Non-pigmented ciliary epithelial cell (primary cell): ENCODE measurements at regions not wholly inside any gene's neighbourhood (a gene's known extent, or its start where the extent isn't known, plus 50 kb on each side); places are given as distances from the start of the nearest gene placed in this dataset.

ENCODE experiments used
- DNase-seq: peaks from one replicate; pipeline ENCODE4 v3.0.0-alpha.2; 2010; ENCODE audit warnings: low read depth

GRCh38 chr6:153625089-153625488 is 414.0 kb upstream of the OPRM1 start:
- DNase-seq, result no peak

- no peak for DNase-seq
Measured at GRCh38 chr6:153624528-153624927, 414.5 kb upstream of the OPRM1 start.

DNA sequence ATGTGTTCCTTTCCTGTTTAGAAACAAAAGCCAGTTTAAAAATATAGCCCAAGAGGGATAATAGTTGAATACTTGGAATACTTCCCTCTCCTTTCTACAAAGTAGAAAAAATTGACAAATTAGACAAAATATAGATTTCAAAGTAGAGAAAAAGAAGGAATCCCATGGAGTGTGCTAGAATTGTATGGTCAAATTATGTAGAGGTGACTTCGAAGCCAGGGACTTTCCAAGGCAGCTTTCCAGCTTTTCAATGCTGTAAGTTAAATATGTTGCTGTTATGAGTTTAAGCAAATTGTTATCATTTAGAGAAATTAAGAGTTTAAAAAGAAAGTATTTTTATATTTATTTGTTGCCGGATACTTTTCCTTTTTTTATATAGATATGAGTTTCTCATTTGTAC is 415.5 kb upstream of the OPRM1 start:
- no peak for DNase-seq

- DNase-seq, result no peak
Measured at GRCh38 chr6:153621491-153621890, 417.5 kb upstream of the OPRM1 start.

DNA sequence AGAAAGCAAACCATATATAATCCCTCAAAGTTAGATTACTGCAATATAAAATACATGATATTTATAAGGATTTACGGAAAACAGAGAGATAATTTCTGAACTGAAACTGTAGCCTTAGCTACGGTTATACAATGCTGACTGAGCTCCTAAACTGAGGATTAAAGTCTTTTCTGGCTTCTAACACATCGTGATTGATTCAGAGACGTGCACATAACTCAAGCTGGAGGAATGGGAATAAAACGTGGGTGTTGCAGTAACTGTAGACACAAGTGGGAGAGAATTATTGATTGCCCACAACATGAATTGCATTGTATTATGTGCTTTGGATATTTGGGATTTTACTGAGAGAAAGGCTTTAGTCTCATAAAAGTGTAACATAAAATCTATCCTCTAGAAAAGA is 418.0 kb upstream of the OPRM1 start:
- no peak for DNase-seq

GRCh38 chr6:153618371-153619322 is 420.4 kb upstream of the OPRM1 start:
- DNase-seq, result no peak

- no peak for DNase-seq
Measured at GRCh38 chr6:153616506-153616905, 422.5 kb upstream of the OPRM1 start.

DNA sequence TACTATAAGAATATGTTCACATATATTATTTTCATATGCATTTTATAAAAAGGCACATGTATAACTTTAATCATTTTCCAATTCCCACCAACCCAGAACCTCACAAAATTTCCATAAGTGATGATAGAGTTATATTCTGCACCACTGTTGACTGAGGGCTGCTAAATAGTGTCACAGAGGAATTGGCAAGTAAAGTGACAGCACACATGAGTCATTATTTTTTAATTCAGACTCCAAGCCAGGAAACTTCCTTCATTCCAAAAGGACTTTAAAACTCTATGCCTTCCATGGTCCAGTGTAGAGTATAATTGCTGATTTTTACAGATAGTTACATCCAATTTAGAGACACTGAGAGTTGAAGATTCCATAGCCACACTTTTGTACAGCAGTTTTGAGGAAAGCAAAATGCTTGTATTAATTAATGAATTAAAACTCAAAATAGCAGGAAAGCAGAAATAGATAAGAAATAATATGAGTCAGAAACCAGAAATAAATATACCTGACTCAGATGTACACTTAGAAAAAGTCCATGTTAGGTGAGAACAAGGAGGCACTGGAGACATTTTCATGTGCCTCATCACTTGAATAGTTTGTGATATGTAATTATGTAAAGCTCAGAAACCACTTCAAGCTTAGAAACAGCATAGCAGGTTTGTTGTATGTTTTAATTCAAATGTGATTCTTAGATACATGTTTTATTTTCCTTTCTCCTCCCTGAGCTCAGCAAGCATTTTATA is 425.2 kb upstream of the OPRM1 start:
- no peak for DNase-seq

DNA sequence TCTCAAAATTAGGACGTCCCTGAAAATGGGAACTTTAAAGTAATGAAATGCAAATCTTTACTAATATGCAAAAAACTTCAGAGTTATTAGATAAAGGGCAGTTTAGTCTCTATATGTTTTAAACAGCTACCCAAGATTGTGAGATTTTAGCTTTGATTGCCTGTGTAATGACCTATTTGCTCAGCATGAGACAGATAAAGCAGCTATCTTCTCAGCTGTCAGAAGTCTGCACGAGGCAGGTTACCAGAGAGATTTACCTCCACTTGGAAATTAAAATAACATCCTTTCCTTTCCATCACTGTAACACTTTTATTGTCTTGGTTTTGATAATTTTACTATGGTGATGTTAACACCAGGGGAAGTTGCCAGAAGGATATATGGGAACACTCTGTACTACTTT is 436.6 kb upstream of the OPRM1 start:
- DNase-seq, result no peak

DNA sequence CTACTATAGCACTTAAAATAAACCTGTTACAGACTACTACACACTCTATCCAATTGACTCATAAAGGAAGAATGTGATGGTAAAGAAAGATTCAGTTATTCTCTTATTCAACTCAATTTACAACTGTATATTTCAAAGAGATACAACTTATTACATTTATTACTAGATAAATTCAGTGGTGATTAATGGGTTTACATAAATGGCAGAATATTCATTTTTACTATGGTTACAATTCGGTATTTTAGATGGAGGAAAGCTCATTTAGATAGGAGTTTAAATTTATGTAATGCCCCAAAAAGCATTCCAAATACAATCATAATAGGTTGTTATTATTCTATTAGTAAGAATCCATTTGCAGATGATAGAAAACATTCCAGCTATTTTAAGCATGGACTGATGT is 439.1 kb upstream of the OPRM1 start:
- no peak for DNase-seq

- peak; percentile 32 for DNase-seq
Measured at GRCh38 chr6:153595903-153596302, 443.1 kb upstream of the OPRM1 start.

DNA sequence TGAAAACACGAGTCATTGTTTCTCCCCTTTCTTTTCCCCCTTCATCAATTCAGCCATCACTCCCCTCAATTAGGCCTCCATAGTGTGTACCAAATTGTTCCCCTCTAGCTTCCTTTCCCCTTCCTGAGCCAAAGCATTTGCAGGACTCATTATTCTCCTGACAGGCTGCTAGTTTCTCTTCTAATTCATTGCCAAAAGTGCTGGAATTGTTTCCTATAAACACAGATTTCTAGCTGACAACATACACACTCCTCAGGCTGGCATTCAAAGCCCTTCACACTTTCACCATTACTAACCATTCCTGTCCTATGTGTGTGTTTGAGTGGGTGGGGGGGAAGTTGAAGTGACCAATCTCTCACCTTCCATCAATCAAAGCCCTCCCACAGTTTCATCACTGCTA is 444.2 kb upstream of the OPRM1 start:
- DNase-seq, result no peak

- no peak for DNase-seq
Measured at GRCh38 chr6:153591159-153591558, 447.9 kb upstream of the OPRM1 start.

- DNase-seq, result no peak
Measured at GRCh38 chr6:153590411-153590810, 448.6 kb upstream of the OPRM1 start.

DNA sequence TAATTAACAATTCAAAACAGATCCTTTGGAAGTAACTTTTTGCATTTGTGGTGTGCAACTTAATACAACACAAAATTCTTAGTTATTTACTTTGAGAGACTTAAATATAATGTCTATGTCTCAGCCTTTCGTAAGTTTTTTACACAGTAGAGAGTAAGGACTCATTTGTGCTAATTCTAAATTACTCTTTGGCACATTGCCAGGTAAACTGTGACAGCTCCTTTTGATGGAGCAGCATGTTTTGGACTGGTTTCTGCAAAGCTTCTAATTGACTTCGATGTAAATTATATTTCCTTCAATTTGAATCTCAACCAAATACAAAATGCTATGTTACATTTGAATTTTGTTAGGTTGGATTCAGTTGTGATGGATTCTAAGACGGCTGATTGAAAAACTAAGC is 450.7 kb upstream of the OPRM1 start:
- DNase-seq, result no peak

- no peak for DNase-seq
Measured at GRCh38 chr6:153583685-153584084, 452.6 kb upstream of the RGS17 start.

DNA sequence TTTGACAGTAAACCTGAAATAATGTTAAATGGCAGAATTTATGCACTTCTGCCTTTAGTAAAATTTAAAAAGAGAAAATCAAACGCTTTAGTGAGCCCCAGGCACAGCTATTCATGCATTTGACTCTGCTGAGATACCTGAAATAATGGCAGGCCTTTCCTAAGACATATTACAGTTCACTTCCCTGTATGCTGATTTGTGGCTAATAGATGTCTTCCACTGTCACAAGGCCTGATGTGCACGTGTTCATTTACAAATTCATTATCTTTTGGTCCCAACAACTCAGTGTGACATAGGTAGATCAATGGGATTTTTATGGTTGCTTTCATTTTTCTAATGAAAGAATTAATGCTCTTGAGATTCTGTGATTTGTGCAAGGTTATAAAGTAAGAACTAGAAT is 449.7 kb upstream of the RGS17 start:
- DNase-seq, result no peak

DNA sequence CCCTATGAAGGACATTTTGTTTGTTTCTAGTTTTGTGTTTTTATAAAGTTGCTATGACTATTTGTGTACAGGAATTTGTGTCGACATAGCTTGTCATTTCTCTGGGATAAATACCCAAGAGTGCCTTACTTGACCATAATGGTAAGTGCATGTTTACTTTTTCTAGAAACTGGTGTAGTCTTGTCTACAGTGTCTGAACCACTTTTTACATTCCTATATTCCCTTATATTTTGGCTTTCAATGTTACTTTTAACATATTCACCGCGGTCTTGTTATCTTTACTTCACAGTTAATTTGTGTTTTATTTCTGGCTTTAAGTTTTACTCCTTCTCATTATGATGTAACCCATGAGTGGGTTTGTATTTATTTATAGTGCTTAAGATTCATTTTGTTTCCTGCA is 444.4 kb upstream of the RGS17 start:
- no peak for DNase-seq

DNA sequence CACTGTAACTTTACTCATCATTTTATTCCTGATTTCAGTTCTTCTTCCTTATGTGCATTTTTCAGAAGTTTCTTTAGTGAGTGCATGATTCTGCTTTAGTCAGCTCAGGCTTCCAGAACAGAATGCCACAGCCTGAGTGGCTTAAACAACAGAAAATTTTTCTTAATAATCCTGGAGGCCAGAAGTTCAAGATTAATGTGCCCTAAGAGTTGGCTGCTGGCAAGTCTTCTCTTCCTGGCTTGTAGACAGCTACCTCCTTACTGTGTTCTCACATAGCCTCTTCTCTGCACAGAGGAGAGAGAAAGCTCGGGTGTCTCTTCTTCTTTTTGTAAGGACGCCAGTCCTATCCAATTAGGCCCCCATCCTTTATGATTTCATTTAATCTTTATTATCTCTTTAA is 443.1 kb upstream of the RGS17 start:
- no peak for DNase-seq

DNA sequence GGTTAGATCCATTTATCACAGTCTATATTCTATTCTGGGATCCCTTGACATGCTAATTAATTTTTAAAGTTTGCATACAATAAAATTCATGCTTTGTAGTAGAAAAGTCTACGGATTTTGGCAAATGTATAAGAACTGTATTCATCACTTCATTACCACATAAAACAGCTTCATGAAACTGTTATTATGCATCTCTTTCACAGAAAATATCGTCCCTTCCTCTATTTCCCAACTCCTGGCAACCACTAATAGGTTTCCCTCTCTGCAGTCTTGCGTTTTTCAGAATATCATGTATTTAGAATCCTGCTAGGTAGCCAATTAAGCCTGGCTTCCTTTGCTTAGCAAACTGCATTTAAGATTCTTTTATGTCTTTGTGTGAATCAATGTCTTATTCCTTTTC is 441.3 kb upstream of the RGS17 start:
- DNase-seq, result no peak

- DNase-seq, result peak; percentile 23
Measured at GRCh38 chr6:153568628-153569027, 437.5 kb upstream of the RGS17 start.

GRCh38 chr6:153564803-153565202 is 433.7 kb upstream of the RGS17 start:
- no peak for DNase-seq

DNA sequence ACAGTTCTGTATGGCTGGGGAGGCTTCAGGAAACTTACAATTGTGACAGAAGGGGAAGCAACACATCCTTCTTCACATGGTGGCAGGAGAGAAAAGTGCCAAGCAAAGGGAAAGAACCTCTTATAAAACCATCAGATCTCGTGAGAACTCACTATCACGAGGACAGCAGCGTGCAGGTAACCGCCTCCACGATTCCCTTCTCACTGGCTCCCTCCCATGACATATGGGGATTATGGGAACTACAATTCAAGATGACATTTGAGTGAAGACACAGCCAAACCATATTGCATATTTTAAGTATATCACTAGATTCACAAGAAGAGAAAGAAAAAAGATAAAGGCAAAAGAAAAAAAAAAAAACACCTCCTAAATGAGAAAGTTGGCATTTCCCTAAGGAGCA is 431.9 kb upstream of the RGS17 start:
- no peak for DNase-seq
